ENCODE measurements at regions not wholly inside any gene's neighbourhood (a gene's known extent, or its start where the extent isn't known, plus 50 kb on each side); places are given as distances from the start of the nearest gene placed in this dataset.
A peak's percentile ranks its signal among the peaks of the same experiment; 100 is the strongest.

- no peak overlapping the region for H3K4me3 ChIP-seq (ENCODE audit: low read length)
- TF ChIP-seq, protein P1, sequence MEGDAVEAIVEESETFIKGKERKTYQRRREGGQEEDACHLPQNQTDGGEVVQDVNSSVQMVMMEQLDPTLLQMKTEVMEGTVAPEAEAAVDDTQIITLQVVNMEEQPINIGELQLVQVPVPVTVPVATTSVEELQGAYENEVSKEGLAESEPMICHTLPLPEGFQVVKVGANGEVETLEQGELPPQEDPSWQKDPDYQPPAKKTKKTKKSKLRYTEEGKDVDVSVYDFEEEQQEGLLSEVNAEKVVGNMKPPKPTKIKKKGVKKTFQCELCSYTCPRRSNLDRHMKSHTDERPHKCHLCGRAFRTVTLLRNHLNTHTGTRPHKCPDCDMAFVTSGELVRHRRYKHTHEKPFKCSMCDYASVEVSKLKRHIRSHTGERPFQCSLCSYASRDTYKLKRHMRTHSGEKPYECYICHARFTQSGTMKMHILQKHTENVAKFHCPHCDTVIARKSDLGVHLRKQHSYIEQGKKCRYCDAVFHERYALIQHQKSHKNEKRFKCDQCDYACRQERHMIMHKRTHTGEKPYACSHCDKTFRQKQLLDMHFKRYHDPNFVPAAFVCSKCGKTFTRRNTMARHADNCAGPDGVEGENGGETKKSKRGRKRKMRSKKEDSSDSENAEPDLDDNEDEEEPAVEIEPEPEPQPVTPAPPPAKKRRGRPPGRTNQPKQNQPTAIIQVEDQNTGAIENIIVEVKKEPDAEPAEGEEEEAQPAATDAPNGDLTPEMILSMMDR (IDR thresholded peaks at IDR 0.05; ENCODE audit: insufficient read depth, low read depth, low read length, missing control alignments), result no peak
- no peak for DNase-seq (ENCODE audit: low read depth)
Measured at GRCh38 chr6:110043366-110043994, 65.4 kb downstream of the GPR6 start.

DNA sequence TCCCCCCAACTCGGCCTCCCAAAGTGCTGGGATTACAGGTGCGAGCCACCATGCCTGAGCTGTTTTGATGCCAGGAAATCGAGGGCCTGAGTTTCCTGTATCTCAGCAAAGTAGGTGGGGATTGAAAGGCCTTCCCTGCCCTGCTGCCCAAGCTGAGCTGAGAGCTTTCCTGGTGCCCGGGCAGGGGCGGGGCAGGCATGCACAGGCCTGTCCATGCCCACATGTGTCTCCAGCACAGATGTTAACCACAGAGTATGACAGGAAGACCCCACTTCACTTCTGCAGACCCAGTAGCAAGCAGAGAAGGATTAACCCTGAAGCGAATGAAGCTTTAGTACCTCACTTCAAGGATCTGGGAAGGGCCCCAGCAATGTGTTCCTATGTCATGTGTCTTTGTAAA, 66.0 kb downstream of the GPR6 start:
- DNase-seq (ENCODE audit: low read depth), result peak; percentile 50
- H3K4me3 ChIP-seq (ENCODE audit: low read length), result no peak overlapping the region
- TF ChIP-seq, protein P1 (IDR thresholded peaks at IDR 0.05; ENCODE audit: insufficient read depth, low read depth, low read length, missing control alignments), result no peak

DNA sequence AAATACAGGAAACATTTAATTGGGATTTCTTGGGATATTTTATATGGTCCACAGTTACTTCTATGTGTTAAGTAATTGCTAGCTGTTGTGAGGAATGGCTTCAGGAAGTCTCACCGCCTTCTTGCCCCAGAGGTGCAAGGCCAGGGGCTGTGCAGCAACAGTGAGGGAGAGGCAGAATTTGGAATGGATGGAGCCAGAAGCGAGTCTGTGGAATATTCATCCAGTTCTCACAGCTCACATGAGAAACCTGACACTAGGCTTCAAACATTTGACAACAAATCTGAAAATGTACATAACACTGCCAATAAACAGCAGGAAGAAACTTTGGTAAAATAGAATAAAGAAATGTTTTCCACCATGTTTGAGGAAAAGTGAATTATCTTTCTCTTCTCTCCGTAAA, 66.5 kb downstream of the GPR6 start:
- no peak for DNase-seq (ENCODE audit: low read depth)
- no peak overlapping the region for H3K4me3 ChIP-seq (ENCODE audit: low read length)
- TF ChIP-seq, protein P1 (IDR thresholded peaks at IDR 0.05; ENCODE audit: insufficient read depth, low read depth, low read length, missing control alignments), result no peak

DNA sequence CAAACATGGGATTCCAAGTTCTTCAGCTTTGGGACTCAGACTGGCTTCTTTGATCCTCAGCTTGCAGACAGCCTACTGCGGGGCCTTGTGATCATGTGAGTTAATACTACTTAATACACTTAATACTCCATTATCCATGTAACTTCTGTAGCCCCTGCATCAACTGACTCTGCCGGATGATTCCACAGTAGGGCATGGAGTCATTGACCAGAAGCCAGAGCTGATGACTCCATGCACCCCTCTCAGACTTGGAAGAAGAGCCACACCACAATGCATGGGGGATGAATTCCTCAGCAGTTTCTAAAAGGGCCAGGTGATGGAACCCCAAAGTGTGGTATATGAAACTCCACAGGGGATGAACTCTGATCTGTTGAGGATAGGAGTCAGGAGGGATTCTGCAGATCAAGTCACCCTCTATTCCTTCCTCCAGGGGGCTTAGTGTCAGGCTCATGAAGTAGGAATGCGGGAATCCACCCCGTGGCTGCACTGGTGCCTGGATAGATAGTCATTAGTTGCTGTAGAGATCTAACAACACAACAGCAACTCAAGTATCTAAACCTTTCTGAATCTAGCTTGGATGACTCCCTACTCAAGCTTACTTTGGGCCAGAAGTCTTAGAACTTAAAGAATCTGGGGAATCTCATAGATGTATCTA, 70.2 kb downstream of the GPR6 start:
- TF ChIP-seq, protein P1 (IDR thresholded peaks at IDR 0.05; ENCODE audit: insufficient read depth, low read depth, low read length, missing control alignments), result no peak
- no peak for DNase-seq (ENCODE audit: low read depth)

DNA sequence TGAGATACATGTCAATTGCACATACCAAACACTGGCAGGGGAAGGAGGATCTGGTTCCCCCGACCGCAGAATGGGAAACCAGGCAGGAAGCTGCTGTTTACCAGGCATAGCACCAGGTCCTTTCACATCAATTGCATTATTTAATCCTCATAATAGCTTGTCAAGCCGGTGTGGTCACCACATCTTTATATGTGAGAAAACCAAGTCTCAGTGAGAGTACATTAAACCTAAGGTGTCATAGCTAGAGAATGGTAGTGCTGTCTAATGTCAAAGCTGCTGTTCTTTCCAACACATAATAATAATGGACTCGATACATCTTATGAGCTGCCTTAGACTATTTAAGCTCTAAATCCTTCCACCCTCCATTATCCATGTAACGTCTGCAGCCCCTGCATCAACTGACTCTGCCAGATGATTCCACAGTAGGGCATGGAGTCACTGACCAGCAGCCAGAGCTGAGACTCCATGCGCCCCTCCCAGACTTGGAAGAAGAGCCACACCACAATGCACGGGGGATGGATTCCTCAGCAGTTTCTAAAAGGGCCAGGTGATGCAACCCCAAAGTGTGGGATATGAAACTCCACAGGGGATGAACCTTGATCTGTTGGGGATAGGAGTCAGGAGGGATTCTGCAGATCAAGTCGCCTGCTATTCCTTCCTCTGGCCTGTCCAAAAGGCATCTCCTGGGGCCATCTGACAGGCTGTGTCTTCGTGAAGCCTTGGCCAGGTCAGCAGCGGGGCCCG, 71.8 kb downstream of the GPR6 start:
- TF ChIP-seq, protein P1 (IDR thresholded peaks at IDR 0.05; ENCODE audit: insufficient read depth, low read depth, low read length, missing control alignments), result no peak
- DNase-seq (ENCODE audit: low read depth), result no peak
- no peak overlapping the region for H3K4me3 ChIP-seq (ENCODE audit: low read length)

More for the DNA sequence above, 70.2 kb downstream of the GPR6 start:
- no peak overlapping the region for H3K4me3 ChIP-seq (ENCODE audit: low read length)
